HCT116 (cell line): ENCODE measurements at regions not wholly inside any gene's neighbourhood (a gene's known extent, or its start where the extent isn't known, plus 50 kb on each side); places are given as distances from the start of the nearest gene placed in this dataset. TPM values are rescaled to one million over a fixed set of nuclear protein-coding genes. Genes with fewer than 3 reads are reported as not detected.

Experiments used
- EZH2 ChIP-seq: fragments of 200-600 bp; sonication (generic); IDR thresholded peaks from 2 replicates; pipeline ENCODE4 v1.6.1; 2017; ENCODE audit warnings: antibody characterized with exemption, mixed run types
- JUND ChIP-seq: IDR thresholded peaks from 2 replicates; pipeline ENCODE4 v1.6.1; 2012
- RAD21 ChIP-seq: IDR thresholded peaks from 2 replicates; pipeline ENCODE4 v1.6.1; 2012; ENCODE audit warnings: low read depth, mild to moderate bottlenecking
- ZFX ChIP-seq: fragments of 450-650 bp; IDR thresholded peaks from 2 replicates; pipeline ENCODE4 v1.6.1; 2017
- microRNA counts: library from miRNA; unstranded; fragments of <30 nt; microRNA quantifications from one replicate; lab custom pipeline; 2015
- microRNA-seq: library from miRNA; unstranded; fragments of <30 nt; microRNA quantifications from one replicate; pipeline ENCODE4, GENCODE V29; 2016; ENCODE audit warnings: borderline number of aligned reads

DNA sequence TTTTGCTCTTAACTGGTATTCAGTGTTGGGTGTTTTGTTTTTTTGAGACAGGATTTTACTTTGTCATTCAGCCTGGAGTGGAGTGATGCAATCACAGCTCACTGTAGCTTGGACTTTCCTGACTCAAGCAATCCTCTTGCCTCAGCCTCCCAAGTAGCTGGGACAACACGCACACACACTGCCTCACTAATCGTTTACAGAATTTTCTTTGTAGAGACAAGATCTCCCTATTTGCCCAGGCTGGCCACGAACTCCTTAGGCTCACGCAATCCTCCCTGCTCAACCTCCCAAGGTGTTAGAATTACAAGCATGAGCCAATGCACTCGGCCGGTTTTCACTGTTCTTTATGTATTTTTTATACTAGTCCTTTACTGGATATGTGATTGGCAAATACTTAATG, 51.0 kb upstream of the IGLL5 start (continued):
- TF ChIP-seq RAD21, result no peak
- no peak for TF ChIP-seq JUND
- TF ChIP-seq EZH2, result no peak
- no peak for TF ChIP-seq ZFX

MicroRNAs encoded in the stretch of these regions (microRNA counts, 767-probe panel; counts per million panel counts)
- microRNA hsa-miR-650 (lab: Ali Mortazavi, UCI), result not detected

Small RNAs in the stretch of these regions (microRNA-seq; reads per million reads assigned to microRNA genes)
- not detected for gene MIR650
